ENCODE measurements at regions not wholly inside any gene's neighbourhood (a gene's known extent, or its start where the extent isn't known, plus 50 kb on each side); places are given as distances from the start of the nearest gene placed in this dataset.
"Not testable (repeated sequence)": the region's sequence is repeated elsewhere in the genome, so short reads cannot be mapped to it uniquely, and the experiment has no call there.

GRCh38 chr12:131274906-131275305 is 321.2 kb downstream of the ADGRD1 start:
- H3K36me3 ChIP-seq (ENCODE audit: control insufficient read depth, insufficient read depth, low read length) = no peaks in the 10 kb centered on the region
- H3K4me3 ChIP-seq (ENCODE audit: low read depth, low read length) = no peak overlapping the region
- ChIA-PET CTCF (no interaction called here), POLR2A (no interaction called here)
- H3K27me3 ChIP-seq (ENCODE audit: control insufficient read depth, insufficient read depth, low read length) = no peaks in the 10 kb centered on the region
- DNase-seq (ENCODE audit: low read depth) = no peak
- TF ChIP-seq CTCF (IDR thresholded peaks at IDR 0.05; ENCODE audit: insufficient read depth, low read depth, low read length) = no peak

GRCh38 chr12:131275824-131276223 is 322.1 kb downstream of the ADGRD1 start:
- Histone ChIP-seq H3K36me3 (ENCODE audit: control insufficient read depth, insufficient read depth, low read length) (no peaks in the 10 kb centered on the region), H3K4me3 (ENCODE audit: low read depth, low read length) (no peak overlapping the region), H3K27me3 (ENCODE audit: control insufficient read depth, insufficient read depth, low read length) (no peaks in the 10 kb centered on the region)
- ChIA-PET CTCF (interaction anchor here (0.6 kb wide), 1 partner anchor 561 kb away, joined by 3 read pairs; no protein-coding TSS in a partner anchor), POLR2A (no interaction called here)
- TF ChIP-seq CTCF (IDR thresholded peaks at IDR 0.05; ENCODE audit: insufficient read depth, low read depth, low read length) = no peak
- no peak for DNase-seq (ENCODE audit: low read depth)

- DNase-seq (ENCODE audit: low read depth) = no peak
- Histone ChIP-seq H3K4me3 (ENCODE audit: low read depth, low read length) (no peak overlapping the region), H3K36me3 (ENCODE audit: control insufficient read depth, insufficient read depth, low read length) (no peaks in the 10 kb centered on the region), H3K27me3 (ENCODE audit: control insufficient read depth, insufficient read depth, low read length) (no peaks in the 10 kb centered on the region)
- CTCF ChIA-PET = interaction anchor here (0.6 kb wide), 1 partner anchor 560 kb away, joined by 3 read pairs; no protein-coding TSS in a partner anchor
- POLR2A ChIA-PET = no interaction called here
- TF ChIP-seq CTCF (IDR thresholded peaks at IDR 0.05; ENCODE audit: insufficient read depth, low read depth, low read length) = no peak
Observed at GRCh38 chr12:131276501-131277185, 322.9 kb downstream of the ADGRD1 start.

GRCh38 chr12:131277186-131278091 is 323.7 kb downstream of the ADGRD1 start:
- CTCF ChIA-PET; DNase-seq (ENCODE audit: low read depth); POLR2A ChIA-PET: not testable (repeated sequence)

GRCh38 chr12:131278451-131279115 is 324.9 kb downstream of the ADGRD1 start:
- DNase-seq (ENCODE audit: low read depth); H3K27me3 ChIP-seq (ENCODE audit: control insufficient read depth, insufficient read depth, low read length); H3K36me3 ChIP-seq (ENCODE audit: control insufficient read depth, insufficient read depth, low read length); CTCF ChIA-PET; H3K4me3 ChIP-seq (ENCODE audit: low read depth, low read length); POLR2A ChIA-PET: not testable (repeated sequence)

More at GRCh38 chr12:131277186-131278091, 323.7 kb downstream of the ADGRD1 start:
- not testable (repeated sequence) for H3K4me3 ChIP-seq (ENCODE audit: low read depth, low read length); H3K36me3 ChIP-seq (ENCODE audit: control insufficient read depth, insufficient read depth, low read length); H3K27me3 ChIP-seq (ENCODE audit: control insufficient read depth, insufficient read depth, low read length)
